Endothelial cell of umbilical vein (primary cell): ENCODE measurements at regions not wholly inside any gene's neighbourhood (a gene's known extent, or its start where the extent isn't known, plus 50 kb on each side); places are given as distances from the start of the nearest gene placed in this dataset.

Source experiments
- BruUV-seq: library from RNA; stranded (reverse); fragments of 400-500 nt; replicated peaks from 2 replicates; lab custom pipeline; 2021; lab: Mats Ljungman, UMichigan
- CTCF ChIA-PET: fragments of 300-600, 350-600 bp; sonication (Branson Sonifier 250); formaldehyde crosslinking; loops from one replicate; lab custom pipeline; 2021; ENCODE audit warnings: antibody characterized with exemption, inconsistent platforms; lab: Charles Lee
- POLR2A ChIA-PET: fragments of 300-600, 350-600 bp; sonication (Branson Sonifier 250); formaldehyde crosslinking; loops from one replicate; lab custom pipeline; 2021; ENCODE audit warnings: antibody characterized with exemption, inconsistent platforms; lab: Charles Lee
- DNase-seq: peaks from one replicate; pipeline ENCODE4 v3.0.0-alpha.2; 2011; ENCODE audit warnings: low read depth, low spot score
- FAIRE-seq: peaks from 2 replicates; lab custom pipeline; 2011; peaks lifted over from hg19 to GRCh38; lab: Jason Lieb, UNC
- H2AFZ ChIP-seq: 2 replicates; pipeline ENCODE4 v1.6.0; 2012; ENCODE audit warnings: low read depth, low read length, control low read depth, inconsistent platforms
- H3K27ac ChIP-seq: 2 replicates; pipeline ENCODE4 v1.5.1; 2011; ENCODE audit warnings: low read depth, mild to moderate bottlenecking, control low read depth, low read length, moderate library complexity; ENCODE audit not compliant: insufficient read depth
- H3K27me3 ChIP-seq, 2 experiments: 2 replicates each; pipeline versions ENCODE4 v1.6.0 to v1.6.1; 2011; ENCODE audit warnings: low read length in 2 of 2, mixed read lengths in 1 of 2; ENCODE audit not compliant: control insufficient read depth in 2 of 2, insufficient read depth in 2 of 2
- H3K36me3 ChIP-seq, 2 experiments: 2 replicates in 1 of 2; 3 replicates in 1 of 2; pipeline ENCODE4 v1.5.1; 2011; ENCODE audit warnings: low read length in 2 of 2, mild to moderate bottlenecking in 1 of 2, moderate library complexity in 1 of 2; ENCODE audit not compliant: control insufficient read depth in 2 of 2, insufficient read depth in 2 of 2; ENCODE audit errors: extremely low read depth in 1 of 2
- H3K4me1 ChIP-seq: 3 replicates; pipeline ENCODE4 v1.5.1; 2011; ENCODE audit warnings: mild to moderate bottlenecking, low read length; ENCODE audit not compliant: control insufficient read depth, insufficient read depth; ENCODE audit errors: extremely low read depth
- H3K4me2 ChIP-seq: 2 replicates; pipeline ENCODE4 v1.6.1; 2011; ENCODE audit warnings: low read length, control low read depth, mixed read lengths; ENCODE audit not compliant: insufficient read depth
- H3K4me3 ChIP-seq, 3 experiments: fragments of 200-600 bp in 1 of 3; sonication (generic), shearing (Covaris generic) in 1 of 3; replicated peaks in 1 of 3; 2 replicates each; pipeline ENCODE4 v1.5.1; 2011 to 2016; ENCODE audit warnings: control low read depth in 3 of 3, low read length in 3 of 3, mild to moderate bottlenecking in 2 of 3, inconsistent platforms in 1 of 3, low read depth in 1 of 3, moderate library complexity in 1 of 3; ENCODE audit not compliant: insufficient read depth in 1 of 3
- H3K79me2 ChIP-seq: 2 replicates; pipeline ENCODE4 v1.6.0; 2012; ENCODE audit warnings: low read length, inconsistent platforms; ENCODE audit not compliant: control insufficient read depth, insufficient read depth
- H3K9ac ChIP-seq: replicated peaks from 2 replicates; pipeline ENCODE3; 2011; ENCODE audit warnings: low read length, control low read depth; ENCODE audit not compliant: insufficient read depth; ENCODE audit errors: extremely low read depth
- H3K9me1 ChIP-seq: replicated peaks from 3 replicates; pipeline ENCODE4 v1.6.0; 2011; ENCODE audit warnings: mild to moderate bottlenecking, low read length; ENCODE audit not compliant: control insufficient read depth, insufficient read depth; ENCODE audit errors: extremely low read depth
- H3K9me3 ChIP-seq: replicated peaks from 2 replicates; pipeline ENCODE4 v1.5.1; 2012; ENCODE audit warnings: low read length, inconsistent platforms; ENCODE audit not compliant: control insufficient read depth, insufficient read depth
- H4K20me1 ChIP-seq: replicated peaks from 2 replicates; pipeline ENCODE3; 2011; ENCODE audit warnings: mild to moderate bottlenecking, low read length; ENCODE audit not compliant: control insufficient read depth, insufficient read depth; ENCODE audit errors: extremely low read depth
- GATA2 ChIP-seq: IDR thresholded peaks from 2 replicates; pipeline ENCODE4 v1.7.0; 2011; ENCODE audit warnings: low read depth, mild to moderate bottlenecking, moderate library complexity, mixed read lengths, low read length; ENCODE audit not compliant: insufficient read length, insufficient read depth
- MYC ChIP-seq: IDR thresholded peaks from one replicate; pipeline ENCODE4 v1.6.1; 2011; ENCODE audit warnings: mild to moderate bottlenecking, low read depth, low read length
- dilution Hi-C: fragments of 300-500 bp; cut with MboI; formaldehyde crosslinking; loops from one replicate; pipeline ENCODE4 v1.15.0; 2019; ENCODE audit warnings: low sequenced_read_pairs; ENCODE audit not compliant: extremely low pct_ligation_motif_present
- intact Hi-C: fragments of 100-400 bp; cut with micrococcal nuclease; formaldehyde crosslinking; loops from one replicate; pipeline ENCODE4 v1.10.0; 2022

DNA sequence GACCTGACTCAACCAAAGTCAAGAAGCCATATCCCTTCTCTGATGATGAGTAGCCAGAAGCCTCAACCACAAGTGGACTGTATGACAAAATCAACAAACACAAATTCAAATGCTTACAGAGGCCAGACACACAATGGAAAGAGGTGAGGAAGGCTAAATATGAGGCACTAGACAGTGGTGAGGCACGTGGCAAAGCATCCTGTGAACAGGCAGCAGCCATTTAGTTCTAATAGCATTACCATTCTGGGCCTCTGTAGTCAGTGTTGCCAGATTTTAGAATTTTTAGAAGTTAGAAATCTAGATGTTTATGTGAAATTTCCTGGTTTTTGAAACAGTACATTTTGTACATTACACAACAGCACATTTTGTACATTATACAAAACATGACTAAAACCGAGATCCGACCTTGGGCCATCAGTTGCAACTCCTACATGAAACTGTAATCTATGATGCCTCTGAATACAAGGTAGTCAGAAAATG lies 403.3 kb downstream of the COG6 start:
- CTCF ChIA-PET: interaction anchor here (1.0 to 1.8 kb wide), 2 partner anchors 11 to 116 kb away, joined by 3 to 6 read pairs; no protein-coding TSS in a partner anchor

DNA sequence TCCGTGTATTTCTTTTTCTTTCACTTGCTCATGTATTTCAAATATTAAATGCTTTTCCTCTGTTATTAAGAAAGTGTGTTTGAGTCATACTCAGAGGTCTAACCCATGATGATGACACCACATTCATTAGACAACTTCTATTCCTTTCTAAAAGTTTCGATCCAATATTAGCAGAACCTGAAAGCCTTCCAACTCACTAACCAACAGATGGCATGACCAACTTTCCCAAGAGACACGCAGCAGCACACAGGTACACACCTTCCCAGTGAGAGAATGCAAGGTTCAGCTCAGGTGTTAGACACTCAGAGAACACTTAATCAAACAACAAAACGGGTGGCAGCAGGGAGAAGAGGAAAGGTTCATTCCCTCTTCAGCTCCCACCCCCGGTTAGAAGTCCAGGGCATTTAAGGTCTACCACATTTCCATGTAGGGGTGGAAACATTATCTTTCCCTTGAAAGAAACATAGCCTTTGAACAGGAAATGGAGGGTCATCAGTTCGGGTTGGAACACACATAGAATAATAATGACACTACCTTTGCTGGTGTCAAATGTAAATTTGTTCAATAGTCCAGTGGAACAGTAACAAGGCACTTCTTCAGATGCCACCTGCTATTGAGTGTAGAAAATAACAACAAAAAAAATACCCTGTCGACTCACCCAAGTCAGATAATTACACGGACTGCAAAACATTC lies 404.2 kb downstream of the COG6 start:
- BruUV-seq: no TSS peak
- Histone ChIP-seq H2AFZ (no peak overlapping the region), H3K4me1 (peaks cover 8% of the 10 kb centered on the region), H3K4me3 (no peak overlapping the region), H3K79me2 (no peaks in the 10 kb centered on the region), H3K9me3 (no peaks in the 10 kb centered on the region), H3K36me3 (no peaks in the 10 kb centered on the region), H4K20me1 (no peaks in the 10 kb centered on the region), H3K9ac (no peak overlapping the region), H3K4me2 (no peak overlapping the region), H3K27me3 (no peaks in the 10 kb centered on the region), H3K9me1 (no peaks in the 10 kb centered on the region), H3K27ac (no peak overlapping the region)
- intact Hi-C loops: loop anchor here (10.0 kb wide), 2 partner anchors 495 to 715 kb away; partner anchors contain the start of gene MRPS31
- dilution Hi-C loops: no loop called here
- ChIA-PET CTCF (interaction anchor here (1.0 to 1.8 kb wide), 2 partner anchors 10 to 117 kb away, joined by 3 to 6 read pairs; no protein-coding TSS in a partner anchor), POLR2A (no interaction called here)
- FAIRE-seq: no peak
- no peak for DNase-seq
- TF ChIP-seq MYC: no peak
- no peak for TF ChIP-seq GATA2

More for the DNA sequence above, 403.3 kb downstream of the COG6 start:
- Histone ChIP-seq H3K36me3 (no peaks in the 10 kb centered on the region), H3K27ac (no peak overlapping the region), H3K9me1 (no peaks in the 10 kb centered on the region), H3K79me2 (no peaks in the 10 kb centered on the region), H3K4me3 (no peak overlapping the region), H4K20me1 (no peaks in the 10 kb centered on the region), H2AFZ (no peak overlapping the region), H3K4me1 (no peaks in the 10 kb centered on the region), H3K9ac (no peak overlapping the region), H3K4me2 (no peak overlapping the region), H3K27me3 (no peaks in the 10 kb centered on the region), H3K9me3 (no peaks in the 10 kb centered on the region)
- dilution Hi-C loops (no loop called here), intact Hi-C loops (no loop called here)
- POLR2A ChIA-PET: no interaction called here
- FAIRE-seq (no peak), DNase-seq (no peak)
- no TSS peak for BruUV-seq
- no peak for TF ChIP-seq GATA2
